Common myeloid progenitor, CD34-positive (primary cell): ENCODE measurements at regions not wholly inside any gene's neighbourhood (a gene's known extent, or its start where the extent isn't known, plus 50 kb on each side); places are given as distances from the start of the nearest gene placed in this dataset.

Experiments used
- CTCF ChIA-PET: fragments of 350-600 bp; sonication (Branson Sonifier 250); formaldehyde crosslinking; loops from one replicate; lab custom pipeline; 2021; ENCODE audit warnings: antibody characterized with exemption; lab: Charles Lee
- POLR2A ChIA-PET: fragments of 350-600 bp; sonication (Branson Sonifier 250); formaldehyde crosslinking; loops from one replicate; lab custom pipeline; 2021; ENCODE audit warnings: antibody characterized with exemption; lab: Charles Lee
- DNase-seq, 3 donors: peaks; one replicate each; pipeline versions ENCODE4 v3.0.0 to v3.0.0-alpha.2; 2013
- H3K27ac ChIP-seq, 2 experiments: 1 replicate in 1 of 2; 2 replicates in 1 of 2; pipeline ENCODE4 v1.7.0; 2013; ENCODE audit warnings: inconsistent platforms in 2 of 2, low read length in 2 of 2, mild to moderate bottlenecking in 2 of 2, low read depth in 1 of 2, moderate library complexity in 1 of 2; ENCODE audit not compliant: severe bottlenecking in 2 of 2, insufficient read depth in 1 of 2, poor library complexity in 1 of 2
- H3K27me3 ChIP-seq, 5 experiments: replicated peaks in 2 of 5; 1 replicate in 3 of 5; 2 replicates in 2 of 5; pipeline versions ENCODE4 v1.6.1 to v1.7.0; 2013; ENCODE audit warnings: low read length in 4 of 5, mild to moderate bottlenecking in 2 of 5, moderate library complexity in 2 of 5, inconsistent platforms in 1 of 5; ENCODE audit not compliant: insufficient read depth in 5 of 5, control insufficient read depth in 4 of 5
- H3K36me3 ChIP-seq, 4 experiments: 1 replicate in 2 of 4; 2 replicates in 2 of 4; pipeline versions ENCODE4 v1.6.1 to v1.7.0; 2013; ENCODE audit warnings: low read length in 3 of 4, control low read depth in 1 of 4, mild to moderate bottlenecking in 1 of 4; ENCODE audit not compliant: control insufficient read depth in 4 of 4, insufficient read depth in 4 of 4
- H3K4me1 ChIP-seq, 4 experiments: 1 replicate in 3 of 4; 2 replicates in 1 of 4; pipeline versions ENCODE4 v1.6.1 to v1.7.1; 2013; ENCODE audit warnings: low read length in 3 of 4, mild to moderate bottlenecking in 3 of 4, control low read depth in 1 of 4, inconsistent platforms in 1 of 4, moderate library complexity in 1 of 4; ENCODE audit not compliant: control insufficient read depth in 4 of 4, insufficient read depth in 4 of 4; ENCODE audit errors: control extremely low read depth in 1 of 4
- H3K4me3 ChIP-seq, 7 experiments: 1 replicate in 4 of 7; 2 replicates in 3 of 7; pipeline versions ENCODE4 v1.5.1 to v1.7.0; 2013; ENCODE audit warnings: mild to moderate bottlenecking in 7 of 7, low read length in 6 of 7, moderate library complexity in 6 of 7, inconsistent platforms in 2 of 7, low read depth in 2 of 7, control low read depth in 1 of 7; ENCODE audit not compliant: insufficient read depth in 4 of 7, control insufficient read depth in 1 of 7; ENCODE audit errors: extremely low read depth in 1 of 7
- H3K9me3 ChIP-seq, 5 experiments: 1 replicate in 4 of 5; 2 replicates in 1 of 5; pipeline versions ENCODE4 v1.6.1 to v1.7.1; 2013; ENCODE audit warnings: low read length in 4 of 5, mild to moderate bottlenecking in 2 of 5, inconsistent platforms in 1 of 5, low read depth in 1 of 5, moderate library complexity in 1 of 5; ENCODE audit not compliant: control insufficient read depth in 4 of 5, insufficient read depth in 2 of 5; ENCODE audit errors: control extremely low read depth in 1 of 5
- WGBS: methylation state at CpG from one replicate; pipeline ENCODE4 v1.1.5; 2013; ENCODE audit not compliant: insufficient coverage; 5-methylcytosine and 5-hydroxymethylcytosine counted together

GRCh38 chr12:16863742-16864141 lies 257.8 kb upstream of the LMO3 start:
- no peaks in the 10 kb centered on the region for H3K9me3 ChIP-seq
- H3K27ac ChIP-seq: no peak overlapping the region
- no peak for DNase-seq
- ChIA-PET POLR2A (no interaction called here), CTCF (no interaction called here)
- H3K4me3 ChIP-seq: no peak overlapping the region
- H3K36me3 ChIP-seq: no peaks in the 10 kb centered on the region
- H3K27me3 ChIP-seq: no peaks in the 10 kb centered on the region
- no peaks in the 10 kb centered on the region for H3K4me1 ChIP-seq

GRCh38 chr12:16857456-16857923 lies 251.5 kb upstream of the LMO3 start:
- no peak for DNase-seq
- H3K27me3 ChIP-seq: no peaks in the 10 kb centered on the region
- no peak overlapping the region for H3K27ac ChIP-seq
- no peak overlapping the region for H3K4me3 ChIP-seq
- POLR2A ChIA-PET: no interaction called here
- CTCF ChIA-PET: no interaction called here
- H3K36me3 ChIP-seq: no peaks in the 10 kb centered on the region
- no peaks in the 10 kb centered on the region for H3K4me1 ChIP-seq
- no peaks in the 10 kb centered on the region for H3K9me3 ChIP-seq
- no CpG with 5 or more reads among the region's 1 CpG for WGBS

- no peaks in the 10 kb centered on the region for H3K27me3 ChIP-seq
- CTCF ChIA-PET: no interaction called here
- no peak overlapping the region for H3K27ac ChIP-seq
- POLR2A ChIA-PET: no interaction called here
- H3K36me3 ChIP-seq: no peaks in the 10 kb centered on the region
- WGBS: 100% methylated on average over 1 of the region's 1 CpG
- H3K4me3 ChIP-seq: no peak overlapping the region
- no peaks in the 10 kb centered on the region for H3K4me1 ChIP-seq
- DNase-seq: no peak
- H3K9me3 ChIP-seq: no peaks in the 10 kb centered on the region
Observed at GRCh38 chr12:16854465-16854864, 248.5 kb upstream of the LMO3 start.

GRCh38 chr12:16849473-16849872 lies 243.5 kb upstream of the LMO3 start:
- Histone ChIP-seq H3K36me3 (no peaks in the 10 kb centered on the region), H3K27me3 (no peaks in the 10 kb centered on the region), H3K4me3 (no peak overlapping the region), H3K4me1 (no peaks in the 10 kb centered on the region), H3K27ac (no peak overlapping the region), H3K9me3 (no peaks in the 10 kb centered on the region)
- CTCF ChIA-PET: no interaction called here
- POLR2A ChIA-PET: no interaction called here
- no peak for DNase-seq
- WGBS: no CpG with 5 or more reads among the region's 2 CpGs

- H3K27me3 ChIP-seq: no peaks in the 10 kb centered on the region
- H3K9me3 ChIP-seq: peaks cover 0 to 2% (median 0%) of the 10 kb centered on the region in 5 experiments
- DNase-seq: no peak
- 86% methylated on average over 7 of the region's 7 CpGs for WGBS
- no peak overlapping the region for H3K4me3 ChIP-seq
- no peaks in the 10 kb centered on the region for H3K36me3 ChIP-seq
- no peaks in the 10 kb centered on the region for H3K4me1 ChIP-seq
- no peak overlapping the region for H3K27ac ChIP-seq
- ChIA-PET POLR2A (no interaction called here), CTCF (no interaction called here)
Observed at GRCh38 chr12:16844875-16845274, 238.9 kb upstream of the LMO3 start.

- ChIA-PET CTCF (no interaction called here), POLR2A (no interaction called here)
- Histone ChIP-seq H3K27me3 (no peaks in the 10 kb centered on the region), H3K9me3 (no peaks in the 10 kb centered on the region), H3K4me1 (no peaks in the 10 kb centered on the region), H3K36me3 (no peaks in the 10 kb centered on the region), H3K4me3 (no peak overlapping the region), H3K27ac (no peak overlapping the region)
- 33% methylated on average over 1 of the region's 2 CpGs for WGBS
- DNase-seq: no peak
Observed at GRCh38 chr12:16833376-16834015, 227.5 kb upstream of the LMO3 start.

GRCh38 chr12:16828891-16829290 lies 222.9 kb upstream of the LMO3 start:
- Histone ChIP-seq H3K9me3 (no peaks in the 10 kb centered on the region), H3K4me1 (no peaks in the 10 kb centered on the region), H3K36me3 (no peaks in the 10 kb centered on the region), H3K27ac (no peak overlapping the region), H3K27me3 (no peaks in the 10 kb centered on the region), H3K4me3 (no peak overlapping the region)
- POLR2A ChIA-PET: no interaction called here
- no CpG with 5 or more reads among the region's 2 CpGs for WGBS
- CTCF ChIA-PET: no interaction called here
- DNase-seq: no peak
